ENCODE measurements at regions not wholly inside any gene's neighbourhood (a gene's known extent, or its start where the extent isn't known, plus 50 kb on each side); places are given as distances from the start of the nearest gene placed in this dataset.

DNA sequence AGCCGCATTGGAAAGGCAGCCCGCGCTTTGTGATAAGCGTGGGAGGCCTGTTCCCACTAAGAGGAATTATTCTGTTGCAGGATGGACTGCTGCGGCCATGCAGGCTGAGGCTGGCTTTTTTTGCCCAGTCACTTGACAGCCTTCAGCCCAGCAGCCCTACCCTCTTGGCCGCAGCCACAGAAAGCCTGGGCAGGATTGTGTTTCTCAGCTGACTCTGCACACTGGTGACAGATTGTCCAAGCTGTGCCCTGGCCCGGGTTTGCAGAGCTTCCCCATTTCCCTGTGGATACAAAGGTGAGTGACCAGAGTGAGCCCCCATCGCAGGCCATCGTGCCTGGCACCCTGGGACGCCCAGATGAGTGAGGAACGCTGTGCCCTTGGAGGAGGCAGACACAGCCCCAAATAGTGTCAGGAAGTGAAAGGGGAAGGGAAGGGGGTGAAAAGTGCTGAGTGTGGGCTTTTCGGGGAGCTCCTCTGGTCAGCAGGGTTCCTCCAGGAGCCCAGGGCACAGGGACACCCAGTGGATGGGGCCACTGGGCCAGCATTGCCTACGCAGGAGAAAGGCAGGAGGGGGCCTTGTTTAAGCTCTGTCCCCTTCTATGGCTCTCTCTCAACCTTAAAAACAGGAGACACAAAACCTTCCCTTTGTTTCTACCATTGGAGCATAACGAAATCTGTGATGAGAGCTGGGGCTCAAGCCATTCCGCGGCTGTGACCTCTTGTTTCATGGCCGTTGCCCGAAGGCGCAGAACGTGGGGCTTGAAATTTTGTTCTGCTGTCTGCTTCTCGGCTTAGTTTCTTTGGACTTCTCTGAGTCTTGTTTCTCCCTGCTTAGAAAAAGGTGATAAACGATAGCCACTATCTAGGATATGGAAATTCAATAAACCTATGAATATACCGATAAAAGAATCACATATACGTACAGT lies 91.5 kb upstream of the MEF2A start:
- H3K27me3 Mint-ChIP-seq = no peaks in the 10 kb centered on the region
- no peak overlapping the region for H3K27ac Mint-ChIP-seq
- H3K36me3 Mint-ChIP-seq = no peaks in the 10 kb centered on the region
- ATAC-seq (ENCODE audit: low read depth) (no peak), DNase-seq (ENCODE audit: low spot score in 2 of 2) (no peak)
- peaks cover 58% of the 10 kb centered on the region for H3K4me1 Mint-ChIP-seq
- no peaks in the 10 kb centered on the region for H3K9me3 Mint-ChIP-seq
- no peak overlapping the region for H3K4me3 Mint-ChIP-seq

DNA sequence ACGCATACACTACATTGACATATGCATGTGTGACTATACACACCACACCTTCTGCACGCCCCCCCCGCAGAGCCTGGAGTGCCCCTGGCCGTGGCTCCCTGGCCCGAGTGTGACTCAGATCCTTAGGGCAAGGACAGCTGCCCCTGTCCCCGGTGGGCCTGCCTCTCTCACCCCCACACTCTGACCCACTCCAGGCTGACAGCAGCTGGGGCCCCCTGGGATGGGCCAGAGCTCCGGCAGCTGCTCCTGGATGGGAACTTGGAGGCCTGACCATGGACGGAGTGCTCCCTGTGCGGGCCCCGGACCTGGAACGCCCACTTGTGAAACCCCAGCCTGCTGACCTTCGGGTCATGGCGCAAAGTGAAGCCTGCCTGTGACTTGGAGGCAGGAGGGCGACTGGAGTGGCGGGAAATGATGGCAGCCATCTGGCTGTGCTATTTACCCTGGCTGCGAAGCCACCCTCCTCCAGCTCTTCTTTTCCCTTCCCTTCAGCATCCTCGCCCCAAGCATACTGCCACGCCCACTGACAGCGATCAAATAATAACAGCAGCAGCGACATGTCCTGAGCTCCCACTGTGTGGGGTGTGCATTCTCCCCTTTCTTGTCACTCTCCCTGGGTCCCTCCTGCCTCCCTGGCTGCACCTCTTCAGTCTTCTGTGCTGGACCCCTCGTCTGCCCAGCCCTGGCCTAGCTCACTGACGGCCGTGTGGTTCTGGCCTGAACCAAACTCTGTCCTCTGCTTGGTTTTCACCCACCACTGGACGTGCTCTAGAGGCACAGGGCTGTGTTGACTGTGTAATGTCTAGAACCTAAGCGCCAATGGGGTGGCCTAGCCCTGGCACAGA lies 90.7 kb upstream of the MEF2A start:
- peaks cover 51% of the 10 kb centered on the region for H3K4me1 Mint-ChIP-seq
- H3K27me3 Mint-ChIP-seq = no peaks in the 10 kb centered on the region
- no peaks in the 10 kb centered on the region for H3K36me3 Mint-ChIP-seq
- no peaks in the 10 kb centered on the region for H3K9me3 Mint-ChIP-seq
- H3K4me3 Mint-ChIP-seq = no peak overlapping the region
- H3K27ac Mint-ChIP-seq = no peak overlapping the region
- ATAC-seq (ENCODE audit: low read depth) (no peak), DNase-seq (ENCODE audit: low spot score in 2 of 2) (no peak)

DNA sequence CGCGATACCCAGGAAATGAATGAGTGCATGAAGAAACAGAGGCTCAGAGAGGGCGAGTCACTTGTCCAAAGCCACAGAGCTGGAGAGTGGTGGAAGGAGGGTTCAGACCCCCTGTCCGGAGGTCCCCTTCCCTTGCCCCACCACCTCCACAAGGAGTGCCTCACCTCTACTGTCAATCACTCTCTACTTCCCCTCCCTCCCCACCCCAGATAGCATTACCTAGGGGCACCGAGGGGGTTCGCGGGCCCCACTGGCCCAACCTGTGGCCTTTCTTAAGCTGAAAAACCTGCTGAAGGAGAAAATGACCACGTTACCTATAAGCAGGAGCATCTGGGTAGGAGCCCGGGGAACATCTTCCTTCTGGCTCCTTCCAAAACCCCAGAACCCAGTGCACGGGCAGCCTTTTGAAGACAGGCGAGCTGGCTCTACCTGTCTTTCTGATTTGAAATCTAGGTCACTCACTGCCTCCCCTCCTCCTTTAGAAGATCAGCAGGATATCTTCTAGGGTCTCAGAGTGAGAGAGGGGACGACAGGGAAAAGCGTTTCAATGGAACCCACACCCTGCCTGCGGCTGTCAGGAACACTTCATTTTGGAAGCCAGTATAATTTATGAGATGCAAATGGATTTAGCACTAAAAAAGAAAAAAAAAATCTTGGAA lies 89.9 kb upstream of the MEF2A start:
- Mint-ChIP-seq H3K36me3 (no peaks in the 10 kb centered on the region), H3K27ac (no peak overlapping the region), H3K27me3 (no peaks in the 10 kb centered on the region), H3K4me1 (peaks cover 44% of the 10 kb centered on the region), H3K4me3 (peak overlapping the region; percentile 9), H3K9me3 (no peaks in the 10 kb centered on the region)
- DNase-seq (ENCODE audit: low spot score in 2 of 2) (no peak), ATAC-seq (ENCODE audit: low read depth) (no peak)

DNA sequence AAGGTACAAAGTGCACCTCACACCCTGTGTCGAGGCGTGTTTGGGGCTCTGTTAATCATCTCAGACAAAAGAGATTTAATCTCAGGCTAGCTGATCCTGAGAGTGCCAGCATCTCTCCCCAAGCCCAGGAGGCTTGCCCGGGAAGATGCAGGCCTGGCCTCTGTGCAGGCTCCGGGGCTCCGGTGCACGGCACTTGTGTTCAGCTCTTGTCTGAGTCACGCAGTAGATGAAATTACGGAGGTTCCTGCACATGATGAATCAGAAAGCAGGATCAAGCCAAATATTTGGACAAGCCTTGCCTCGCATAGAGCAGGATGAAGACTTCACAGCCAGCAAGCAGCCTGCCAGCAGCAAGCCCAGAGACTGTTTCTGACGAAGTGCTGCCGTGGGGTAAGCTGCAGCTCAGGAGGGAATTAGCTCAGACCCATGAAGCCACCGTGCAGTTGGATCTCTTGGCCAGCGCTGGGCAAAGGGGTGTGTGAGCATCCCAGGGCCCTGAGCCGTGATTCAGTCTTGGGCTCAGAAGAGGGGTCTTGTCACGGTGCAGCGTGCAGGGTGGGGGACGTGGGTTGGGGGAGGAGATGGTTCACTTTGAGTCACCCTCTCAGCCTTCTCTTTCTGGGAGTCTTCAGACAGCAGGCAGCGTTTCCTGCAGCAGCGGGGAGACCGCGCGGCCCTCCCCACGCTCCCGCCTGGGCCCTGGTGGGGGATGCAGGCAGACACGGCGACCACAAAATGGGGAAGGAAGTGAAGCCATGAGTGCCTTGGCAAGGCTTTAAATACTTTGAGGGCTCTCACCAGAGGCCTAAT lies 89.2 kb upstream of the MEF2A start:
- Mint-ChIP-seq H3K4me1 (peaks cover 39% of the 10 kb centered on the region), H3K4me3 (peak overlapping the region; percentile 42), H3K9me3 (no peaks in the 10 kb centered on the region), H3K27ac (no peak overlapping the region), H3K27me3 (no peaks in the 10 kb centered on the region), H3K36me3 (no peaks in the 10 kb centered on the region)
- DNase-seq (ENCODE audit: low spot score in 2 of 2) (peak; percentile 45 to 60), ATAC-seq (ENCODE audit: low read depth) (peak; percentile 97)

DNA sequence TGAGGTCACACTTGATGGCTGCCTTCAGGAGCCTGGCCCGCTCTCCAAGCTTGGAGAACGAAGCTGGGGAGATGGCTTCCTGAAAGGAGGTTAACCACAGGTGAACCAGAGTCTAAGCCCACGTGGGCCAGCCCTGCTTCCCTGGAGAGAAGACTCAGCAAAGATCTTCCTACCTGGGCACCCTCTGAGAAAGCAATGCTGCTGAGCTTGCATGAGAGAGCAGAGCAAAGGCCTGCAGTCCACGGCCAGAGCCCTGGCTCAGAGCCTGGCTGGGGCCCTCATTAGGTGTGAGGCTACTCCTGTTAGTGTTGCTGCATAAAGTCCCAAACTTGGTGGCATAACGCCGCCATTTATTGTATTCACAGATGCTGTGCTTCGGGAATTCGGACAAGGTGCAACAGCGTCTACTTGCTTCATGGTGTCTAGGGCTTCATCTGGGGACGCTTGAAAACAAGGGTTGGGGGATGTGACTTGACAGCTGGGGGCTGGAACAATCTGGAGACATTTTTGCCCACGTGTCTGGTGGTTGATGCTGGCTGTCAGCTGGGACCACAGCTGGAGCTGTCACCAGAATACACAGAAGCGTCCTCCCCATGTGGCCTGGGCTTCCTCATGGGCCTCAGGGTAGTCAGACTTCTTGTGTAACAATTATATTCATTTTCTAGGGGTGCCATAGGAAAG lies 87.9 kb upstream of the MEF2A start:
- Mint-ChIP-seq H3K27ac (no peak overlapping the region), H3K4me1 (peaks cover 29% of the 10 kb centered on the region), H3K27me3 (no peaks in the 10 kb centered on the region), H3K36me3 (no peaks in the 10 kb centered on the region), H3K9me3 (no peaks in the 10 kb centered on the region), H3K4me3 (no peak overlapping the region)
- ATAC-seq (ENCODE audit: low read depth) = no peak
- no peak for DNase-seq (ENCODE audit: low spot score in 2 of 2)

DNA sequence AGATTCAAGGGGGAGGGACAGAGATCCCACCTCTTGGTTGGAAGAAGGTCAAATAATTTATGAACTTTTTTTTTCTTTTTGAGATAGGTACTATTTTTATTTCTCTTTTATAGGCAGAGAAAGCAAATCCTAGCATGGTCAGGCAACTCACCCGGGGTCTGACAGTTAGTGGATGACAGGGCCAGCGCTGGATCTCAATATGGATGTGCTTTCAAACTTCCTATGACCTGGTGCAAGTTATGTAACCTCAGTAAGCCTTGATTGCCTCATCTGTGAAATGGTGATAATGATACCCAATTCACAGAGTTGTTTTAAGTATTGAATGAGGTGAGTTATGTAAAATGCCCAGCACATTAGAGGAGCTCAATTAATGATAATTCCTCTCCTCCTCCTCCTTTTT lies 86.8 kb upstream of the MEF2A start:
- Mint-ChIP-seq H3K27ac (no peak overlapping the region), H3K4me1 (peaks cover 22% of the 10 kb centered on the region), H3K36me3 (no peaks in the 10 kb centered on the region), H3K27me3 (no peaks in the 10 kb centered on the region), H3K4me3 (no peak overlapping the region), H3K9me3 (no peaks in the 10 kb centered on the region)
- DNase-seq (ENCODE audit: low spot score in 2 of 2) = no peak
- ATAC-seq (ENCODE audit: low read depth) = no peak

DNA sequence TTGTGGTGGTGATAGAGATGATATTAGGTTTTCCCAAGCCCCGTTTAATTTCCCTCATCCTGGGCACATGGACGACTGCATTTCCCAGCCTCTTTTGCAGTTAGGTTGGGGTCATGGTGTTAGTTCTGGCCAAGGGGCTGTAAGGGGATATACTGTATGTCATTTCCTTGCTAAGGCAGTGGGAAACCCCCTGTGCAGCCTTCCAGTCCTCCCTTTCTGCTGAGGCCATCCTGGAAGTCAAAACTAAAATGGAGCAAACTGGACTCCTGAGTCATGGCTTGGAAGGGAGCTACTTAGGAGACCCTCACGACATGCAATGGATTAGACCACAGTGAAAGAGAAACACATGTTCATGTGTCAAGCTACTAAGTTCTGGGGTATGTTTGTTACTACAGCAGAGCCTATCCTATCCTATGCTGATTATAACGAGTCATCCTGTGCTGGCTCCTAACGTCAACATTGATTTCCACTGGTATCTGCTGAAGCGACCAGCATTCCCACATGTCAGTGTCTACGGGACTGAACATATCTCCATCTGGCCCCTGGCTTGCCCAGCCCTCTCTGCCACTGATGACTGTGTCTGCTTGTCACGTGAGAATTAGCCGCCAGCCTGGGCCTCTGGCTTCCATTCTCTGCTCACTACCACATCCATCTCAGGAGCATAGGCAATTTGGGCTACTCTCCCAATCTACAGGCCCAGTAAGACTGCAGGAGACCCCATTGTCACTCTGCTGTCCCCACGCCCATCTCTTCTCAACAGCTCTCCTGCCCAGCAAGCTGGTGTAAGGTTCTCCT lies 85.6 kb upstream of the MEF2A start:
- DNase-seq (ENCODE audit: low spot score in 2 of 2) = no peak
- H3K9me3 Mint-ChIP-seq = no peaks in the 10 kb centered on the region
- no peaks in the 10 kb centered on the region for H3K27me3 Mint-ChIP-seq
- H3K27ac Mint-ChIP-seq = no peak overlapping the region
- no peak for ATAC-seq (ENCODE audit: low read depth)
- H3K4me1 Mint-ChIP-seq = peaks cover 20% of the 10 kb centered on the region
- no peak overlapping the region for H3K4me3 Mint-ChIP-seq
- no peaks in the 10 kb centered on the region for H3K36me3 Mint-ChIP-seq

DNA sequence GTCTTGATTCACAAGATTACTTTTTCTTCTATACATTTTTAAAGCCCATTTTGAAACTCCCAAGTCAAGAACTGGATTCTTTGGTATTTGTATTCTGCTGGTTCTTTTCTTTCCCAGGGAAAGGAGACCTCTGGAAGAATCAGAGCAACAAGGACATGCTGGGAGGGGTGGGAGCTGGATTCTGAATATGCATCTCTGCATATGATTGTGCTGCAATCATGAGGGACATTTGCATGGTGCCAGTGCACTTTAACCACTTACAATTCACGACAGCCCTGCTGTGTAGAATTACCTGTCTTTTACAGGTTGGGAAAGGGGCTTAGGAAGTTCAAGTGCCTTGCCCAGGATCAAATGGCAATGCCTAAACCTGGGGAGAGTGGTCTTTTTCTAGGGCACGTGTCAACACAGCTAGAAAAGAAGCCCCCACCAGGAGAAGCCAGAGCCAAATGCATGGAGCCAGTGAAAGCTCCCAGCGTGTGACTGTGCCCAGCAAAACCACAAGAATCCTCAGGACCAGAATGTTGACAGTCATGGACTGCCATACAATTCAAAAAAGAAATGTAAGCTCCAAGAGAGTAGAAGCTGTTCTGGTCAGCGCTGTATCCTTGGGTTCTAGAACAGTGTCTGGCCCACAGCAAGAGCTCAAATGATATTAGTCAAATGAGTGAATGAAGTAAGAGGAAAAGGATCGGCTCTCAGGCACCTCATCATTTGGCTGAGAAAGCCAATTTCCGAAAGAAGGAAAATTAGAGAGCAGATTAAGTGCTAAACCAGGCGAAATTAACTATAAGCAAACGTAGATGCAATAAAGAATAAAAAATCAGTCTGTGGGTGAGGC lies 84.5 kb upstream of the MEF2A start:
- Mint-ChIP-seq H3K36me3 (no peaks in the 10 kb centered on the region), H3K27ac (no peak overlapping the region), H3K4me3 (no peak overlapping the region), H3K9me3 (no peaks in the 10 kb centered on the region), H3K27me3 (no peaks in the 10 kb centered on the region), H3K4me1 (peaks cover 20% of the 10 kb centered on the region)
- no peak for ATAC-seq (ENCODE audit: low read depth)
- DNase-seq (ENCODE audit: low spot score in 2 of 2) = no peak

DNA sequence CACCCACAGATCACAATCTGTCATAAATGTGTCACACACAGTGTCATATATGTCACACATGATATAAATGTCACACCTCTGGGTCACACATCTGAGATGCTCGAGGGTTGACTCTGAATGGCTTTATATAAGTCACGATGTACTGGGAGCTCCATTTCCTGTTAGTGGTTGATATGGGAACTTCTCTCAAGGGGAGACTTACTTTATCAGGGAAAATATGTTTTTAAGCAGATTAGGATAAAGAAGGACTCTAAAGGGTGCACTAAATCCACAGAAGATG lies 83.9 kb upstream of the MEF2A start:
- Mint-ChIP-seq H3K9me3 (no peaks in the 10 kb centered on the region), H3K27me3 (no peaks in the 10 kb centered on the region), H3K4me1 (peaks cover 15% of the 10 kb centered on the region), H3K36me3 (no peaks in the 10 kb centered on the region), H3K27ac (no peak overlapping the region), H3K4me3 (no peak overlapping the region)
- DNase-seq (ENCODE audit: low spot score in 2 of 2) (no peak), ATAC-seq (ENCODE audit: low read depth) (no peak)

DNA sequence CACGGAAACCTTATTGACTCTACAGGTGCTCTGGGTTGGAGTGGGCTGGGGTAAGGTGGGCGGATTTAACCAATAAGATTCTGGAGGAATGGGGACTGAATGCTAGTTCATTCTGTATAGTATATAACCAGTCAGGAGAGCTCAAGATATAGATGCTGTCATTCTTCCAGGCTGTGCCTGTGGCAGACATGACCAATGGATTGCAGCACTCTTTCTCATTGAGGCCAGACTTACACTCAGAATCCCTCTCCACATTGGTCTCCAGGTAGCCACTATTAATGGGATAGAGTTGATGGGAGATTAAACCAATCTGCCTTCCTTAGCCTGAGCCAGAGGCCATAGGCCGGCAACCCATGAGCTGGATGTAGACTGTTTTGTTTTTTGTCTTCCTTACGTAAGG lies 82.8 kb upstream of the MEF2A start:
- no peak overlapping the region for H3K27ac Mint-ChIP-seq
- H3K36me3 Mint-ChIP-seq = no peaks in the 10 kb centered on the region
- H3K4me3 Mint-ChIP-seq = no peak overlapping the region
- H3K9me3 Mint-ChIP-seq = no peaks in the 10 kb centered on the region
- no peak for DNase-seq (ENCODE audit: low spot score in 2 of 2)
- no peaks in the 10 kb centered on the region for H3K27me3 Mint-ChIP-seq
- peaks cover 15% of the 10 kb centered on the region for H3K4me1 Mint-ChIP-seq
- ATAC-seq (ENCODE audit: low read depth) = no peak

DNA sequence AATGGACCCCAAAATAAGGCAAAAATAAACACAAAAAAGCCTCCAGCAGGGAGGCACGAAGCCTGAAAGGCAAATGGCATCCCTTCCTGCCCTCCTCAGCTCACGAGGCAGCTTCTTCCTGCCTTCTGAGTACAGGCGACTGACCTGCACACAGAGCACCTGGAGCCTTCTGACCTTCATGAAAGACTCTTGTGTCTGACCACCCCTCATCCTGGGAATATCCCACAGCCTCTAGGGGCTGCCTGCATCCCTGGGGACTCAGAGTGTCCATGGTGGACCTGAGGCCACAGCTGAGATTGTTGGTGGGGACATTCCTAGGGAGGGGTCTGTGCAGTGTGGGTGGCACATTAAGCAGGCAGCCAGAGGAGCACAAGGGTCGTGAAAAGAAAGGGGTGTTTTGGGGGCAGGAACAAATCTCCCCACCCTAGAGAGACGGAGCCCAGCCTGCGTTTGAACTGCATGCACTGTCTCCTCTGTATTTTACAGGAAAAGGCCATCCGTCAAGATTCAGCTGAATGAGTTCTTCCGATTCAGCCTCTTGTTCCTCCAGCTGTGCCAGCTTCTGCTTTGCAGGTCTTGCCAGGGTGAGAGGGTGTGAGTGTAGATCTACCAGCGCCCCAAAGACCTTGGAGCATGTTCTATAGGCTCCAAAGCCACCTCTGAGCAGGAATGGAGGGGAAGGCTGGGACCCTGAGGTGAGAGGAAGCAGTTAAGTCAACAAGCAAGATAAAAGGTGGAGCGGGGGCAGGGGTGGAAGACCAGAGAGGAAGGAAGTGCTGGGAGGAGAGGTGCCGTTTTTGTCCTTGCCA lies 80.4 kb upstream of the MEF2A start:
- ATAC-seq (ENCODE audit: low read depth) = peak; percentile 61
- no peak for DNase-seq (ENCODE audit: low spot score in 2 of 2)
- Mint-ChIP-seq H3K4me1 (peaks cover 15% of the 10 kb centered on the region), H3K36me3 (no peaks in the 10 kb centered on the region), H3K27me3 (no peaks in the 10 kb centered on the region), H3K4me3 (peak overlapping the region; percentile 73), H3K27ac (peak overlapping the region; percentile 21), H3K9me3 (no peaks in the 10 kb centered on the region)

All from memory B cell (primary cell).